Limb (tissue), 2 donors: ENCODE measurements at regions not wholly inside any gene's neighbourhood (a gene's known extent, or its start where the extent isn't known, plus 50 kb on each side); places are given as distances from the start of the nearest gene placed in this dataset.

Experiments
- DNase-seq, 2 donors: peaks; one replicate each; pipeline ENCODE4 v3.0.0-alpha.2; 2016; ENCODE audit errors: extremely low spot score in 2 of 2

DNA sequence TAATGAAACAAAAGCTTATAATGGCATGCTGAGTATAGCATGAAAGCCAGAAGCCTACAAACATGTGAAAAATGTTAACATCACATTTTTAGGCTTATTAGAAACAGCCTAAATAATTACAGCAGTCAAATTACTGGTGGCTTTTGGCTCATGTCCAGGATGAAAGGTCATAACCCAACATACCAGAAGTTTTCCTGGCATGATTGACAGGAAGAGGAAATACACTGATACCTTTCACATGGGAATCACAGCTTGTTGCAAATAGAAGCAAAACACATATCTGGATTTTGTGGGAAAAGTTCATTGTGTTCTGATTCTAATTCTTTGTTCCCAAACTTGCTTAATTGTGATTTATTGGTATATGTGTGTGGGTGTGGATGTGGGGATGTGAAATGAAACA lies 393.5 kb upstream of the ARRDC4 start:
- no peak for DNase-seq

- no peak for DNase-seq
Observed at GRCh38 chr15:97567411-97567810, 393.1 kb upstream of the ARRDC4 start.

GRCh38 chr15:97576929-97577645 lies 383.4 kb upstream of the ARRDC4 start:
- DNase-seq, result no peak

GRCh38 chr15:97585408-97585807 lies 375.1 kb upstream of the ARRDC4 start:
- no peak for DNase-seq

GRCh38 chr15:97592778-97593177 lies 367.7 kb upstream of the ARRDC4 start:
- no peak for DNase-seq

DNA sequence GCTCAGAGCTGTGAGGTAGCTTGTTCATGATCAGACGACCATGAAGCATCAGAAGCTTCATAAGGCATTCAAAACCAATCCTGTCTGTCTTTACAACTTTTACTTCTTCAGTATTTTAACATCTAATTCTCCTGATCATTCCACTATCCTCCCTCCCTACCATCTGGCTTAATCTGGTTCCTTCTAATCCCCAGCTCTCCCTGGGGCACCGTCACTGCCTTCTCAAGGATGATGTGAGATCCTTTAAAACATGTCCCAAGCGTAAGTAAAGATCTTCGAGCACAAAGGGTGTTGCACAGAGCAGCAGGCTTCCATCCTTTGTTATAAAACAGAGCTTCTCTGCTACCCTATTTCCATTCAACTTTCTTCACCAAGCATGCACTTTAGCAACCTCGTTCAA lies 362.7 kb upstream of the ARRDC4 start:
- no peak for DNase-seq

DNA sequence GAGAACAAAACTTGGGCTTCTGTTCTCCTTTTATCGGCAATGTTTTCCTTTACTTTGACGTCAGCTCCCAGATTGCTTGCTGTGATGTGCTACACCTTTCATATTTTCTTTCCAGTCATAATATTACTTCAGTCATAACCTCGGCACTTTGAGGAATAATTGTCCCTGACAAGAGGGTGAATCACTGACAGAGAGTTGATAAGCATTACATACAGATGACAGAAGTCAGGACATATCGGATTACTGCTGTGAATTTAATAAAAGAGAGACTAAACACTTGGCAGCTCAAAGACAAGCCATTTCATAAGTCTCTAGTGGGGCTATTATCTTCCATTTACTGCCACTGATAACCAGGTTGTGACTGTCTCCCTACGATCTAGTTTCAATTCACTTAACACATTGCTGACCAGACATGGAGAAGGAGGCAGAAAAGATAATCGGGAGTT lies 362.1 kb upstream of the ARRDC4 start:
- DNase-seq, result no peak

DNA sequence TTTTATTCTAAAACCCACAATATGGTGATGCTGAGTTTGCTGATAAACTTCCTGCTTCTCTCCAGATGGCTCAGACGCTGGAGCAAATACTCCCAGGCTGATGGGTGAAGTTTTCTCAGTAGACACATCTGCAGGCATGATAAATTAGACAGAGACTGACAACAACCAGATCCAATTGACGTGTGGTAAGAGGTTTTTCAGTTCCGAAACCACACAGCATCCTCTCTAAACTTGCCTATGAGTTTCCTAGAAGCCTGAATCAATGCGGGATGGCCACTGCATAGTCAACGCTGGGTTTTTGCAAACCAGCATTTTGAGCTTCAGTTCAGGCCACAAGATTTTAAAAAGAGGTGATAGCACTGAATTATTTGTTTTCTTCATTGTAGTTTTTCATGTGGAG lies 360.3 kb upstream of the ARRDC4 start:
- DNase-seq, result no peak

- no peak for DNase-seq
Observed at GRCh38 chr15:97604677-97605076, 355.8 kb upstream of the ARRDC4 start.

DNA sequence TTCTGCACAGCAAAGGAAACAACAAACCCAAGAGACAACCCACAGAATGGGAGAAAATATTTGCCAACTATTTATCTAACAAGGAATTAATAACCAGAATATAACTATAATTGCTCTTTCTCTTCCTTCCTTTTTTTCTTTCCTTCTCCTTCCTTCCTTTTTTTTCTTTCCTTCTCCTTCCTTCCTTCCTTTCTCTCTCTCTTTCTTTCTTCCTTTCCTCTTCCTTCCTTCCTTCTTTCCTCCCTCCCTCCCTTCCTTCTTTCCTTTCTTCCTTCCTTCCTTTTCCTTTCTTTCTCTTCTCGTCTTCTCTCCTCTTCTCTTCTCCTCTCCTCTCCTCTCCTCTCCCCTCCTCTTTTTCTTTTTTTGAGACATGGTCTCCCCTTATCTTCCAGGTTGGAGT lies 345.4 kb upstream of the ARRDC4 start:
- no peak for DNase-seq

DNA sequence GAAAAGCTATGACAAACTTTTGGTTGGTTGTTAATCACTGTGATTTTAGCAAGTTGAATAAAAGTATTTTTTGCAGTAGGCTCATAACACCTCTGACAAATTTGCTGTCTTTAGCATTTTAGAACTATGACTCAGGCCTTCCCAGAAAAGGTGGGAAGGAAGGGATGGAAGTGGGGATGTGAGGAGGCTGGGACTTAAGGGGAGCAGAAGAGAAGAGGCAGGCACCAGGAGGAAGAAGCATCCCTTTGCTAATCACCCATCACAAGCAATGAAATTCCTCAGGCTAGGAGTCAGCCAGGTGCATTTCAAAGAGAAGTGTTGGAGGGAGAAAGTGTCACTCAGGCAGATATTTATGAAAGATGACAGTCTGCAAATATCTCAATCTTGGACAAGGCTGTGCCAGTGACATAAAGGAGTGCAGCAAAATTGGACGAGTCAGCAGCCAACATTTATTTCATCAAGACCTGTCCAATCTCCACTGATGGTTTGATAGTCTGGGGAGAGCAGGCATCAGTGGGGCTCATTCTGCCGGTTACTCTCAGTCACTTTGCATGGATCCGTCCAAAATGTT lies 337.3 kb upstream of the ARRDC4 start:
- no peak for DNase-seq

DNA sequence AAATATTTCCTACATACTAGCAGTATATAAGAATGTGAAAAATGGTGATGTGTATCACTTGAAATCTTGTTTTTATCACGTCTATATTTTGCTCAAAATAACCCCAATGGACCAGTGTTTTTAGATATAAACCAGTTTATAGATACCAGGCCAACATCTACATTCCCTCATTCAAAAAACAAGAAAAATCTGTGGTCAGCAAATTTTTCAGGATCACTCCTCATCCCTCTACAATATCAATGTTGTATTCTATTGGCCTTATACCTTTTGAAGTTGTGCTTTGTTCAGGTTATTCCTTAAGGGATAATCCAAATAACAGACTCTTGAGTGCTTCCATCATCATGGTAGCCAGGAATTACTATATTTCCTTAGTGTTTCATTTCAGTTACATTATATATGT lies 332.9 kb upstream of the ARRDC4 start:
- no peak for DNase-seq

- DNase-seq, result no peak
Observed at GRCh38 chr15:97645758-97646157, 314.7 kb upstream of the ARRDC4 start.

- no peak for DNase-seq
Observed at GRCh38 chr15:97648728-97649127, 311.8 kb upstream of the ARRDC4 start.

DNA sequence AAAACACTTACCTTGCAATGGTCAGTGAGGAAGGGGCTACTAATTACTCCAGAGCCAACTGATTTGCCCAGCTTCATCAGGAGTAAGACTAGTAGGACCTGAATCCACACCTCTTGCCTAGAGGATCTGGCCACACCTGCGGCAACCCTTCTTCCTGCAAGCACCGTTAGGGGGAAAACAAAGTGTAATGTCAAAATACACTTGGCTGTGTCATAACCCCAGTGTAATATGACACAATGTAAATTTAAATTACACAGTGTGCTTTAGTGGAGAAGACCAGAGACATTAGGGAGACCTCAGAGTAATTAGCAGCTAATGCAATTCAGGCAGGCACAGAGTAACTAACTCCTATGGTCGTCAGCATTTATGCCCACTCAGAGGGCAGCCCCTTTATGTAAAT lies 308.5 kb upstream of the ARRDC4 start:
- no peak for DNase-seq

- DNase-seq, result peak in 1 of 2 donors; percentile 48
Observed at GRCh38 chr15:97652700-97653167, 307.8 kb upstream of the ARRDC4 start.

GRCh38 chr15:97653896-97654295 lies 306.6 kb upstream of the ARRDC4 start:
- no peak for DNase-seq

DNA sequence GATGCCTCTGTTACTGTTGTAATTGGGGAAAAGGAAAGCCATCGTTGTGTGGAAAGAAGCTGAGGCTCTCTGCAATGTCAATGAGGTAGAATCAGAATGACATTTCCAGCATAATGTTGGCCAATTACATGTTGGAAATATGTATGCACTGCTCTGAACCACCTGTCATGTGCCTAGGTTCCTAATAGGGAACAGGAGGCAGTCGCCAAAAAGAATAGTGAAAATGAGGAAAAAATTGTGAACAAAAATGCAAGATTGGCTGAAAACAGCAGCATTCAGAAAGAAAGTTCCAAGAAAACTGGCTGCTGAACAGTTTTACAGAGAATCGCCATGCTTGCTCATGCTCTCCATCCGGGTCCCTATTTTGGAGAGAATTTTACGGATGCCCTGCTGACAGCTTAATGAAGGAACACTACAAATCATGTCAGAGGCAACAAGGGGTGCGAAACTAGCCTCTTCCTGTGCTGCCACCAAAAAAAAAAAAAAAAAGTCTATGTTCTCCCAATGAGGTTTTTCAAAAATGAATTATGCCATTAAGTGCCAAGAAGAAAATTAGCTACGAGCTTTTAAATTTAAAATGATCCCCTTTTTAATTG lies 305.9 kb upstream of the ARRDC4 start:
- peak in 1 of 2 donors; percentile 13 for DNase-seq

DNA sequence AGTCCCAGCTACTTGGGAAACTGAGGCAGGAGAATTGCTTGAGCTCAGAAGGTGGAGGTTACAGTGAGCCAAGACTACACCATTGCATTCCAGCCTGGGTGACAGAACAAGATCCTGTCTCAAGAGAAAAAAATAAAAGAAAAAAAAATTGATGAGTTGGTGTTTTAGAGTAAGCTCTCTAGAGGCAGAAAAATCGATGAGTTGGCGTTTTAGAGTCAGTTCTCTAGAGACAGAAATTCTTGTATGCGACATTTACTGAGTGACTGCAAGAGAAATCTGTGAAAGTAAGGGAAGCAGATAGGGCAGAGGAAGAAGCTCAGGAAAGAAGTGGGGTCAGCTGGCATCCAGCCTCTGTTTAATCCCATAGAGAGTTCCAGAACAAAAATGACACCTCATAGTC lies 298.7 kb upstream of the ARRDC4 start:
- no peak for DNase-seq

DNA sequence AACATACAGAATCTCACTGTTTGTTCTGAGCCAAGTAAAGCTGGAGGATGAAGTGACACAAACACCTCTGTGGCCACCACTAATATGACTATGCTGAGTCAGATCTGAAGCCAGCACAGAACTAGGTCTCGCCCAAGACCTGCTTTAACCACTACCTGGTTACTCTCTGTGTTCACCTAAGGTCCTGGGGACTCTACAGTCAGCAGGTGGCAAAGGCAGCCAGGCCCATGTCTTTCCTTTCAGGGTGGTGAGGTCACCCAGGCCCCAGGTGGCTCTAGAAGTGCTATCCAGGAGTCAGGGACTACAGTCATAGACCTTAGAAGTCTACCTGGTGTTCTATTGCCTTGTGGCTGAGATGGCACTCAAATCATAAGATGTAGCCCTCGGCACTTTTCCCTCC lies 287.9 kb upstream of the ARRDC4 start:
- DNase-seq, result no peak

GRCh38 chr15:97678656-97679055 lies 281.8 kb upstream of the ARRDC4 start:
- no peak for DNase-seq

DNA sequence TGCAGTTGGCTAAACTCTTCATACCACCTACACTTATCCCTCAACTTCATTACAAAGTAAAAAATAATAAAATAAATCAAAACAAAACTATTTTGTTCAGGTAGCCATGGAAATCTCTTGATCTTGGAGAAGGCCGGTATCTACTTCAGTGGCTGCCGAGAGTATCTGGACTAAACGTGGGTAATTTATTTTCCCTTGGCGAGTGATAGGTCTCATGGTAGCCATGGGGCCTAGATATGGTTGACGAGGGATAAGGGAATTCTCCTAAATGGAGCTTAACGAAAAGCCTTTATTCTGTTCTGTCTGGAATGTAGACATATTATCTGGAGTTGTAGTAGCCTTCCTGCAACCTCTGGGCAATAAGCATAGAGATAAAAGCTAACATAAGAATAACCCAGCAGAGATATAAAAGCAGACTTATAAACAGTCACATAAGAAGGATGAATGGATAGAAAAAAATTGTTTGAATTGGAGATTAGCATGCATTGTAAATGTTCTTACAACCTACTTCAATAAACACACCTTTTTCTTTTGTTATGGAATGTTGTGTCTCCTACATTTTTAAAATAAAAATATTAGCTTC lies 281.3 kb upstream of the ARRDC4 start:
- DNase-seq, result no peak
